Rectal smooth muscle tissue (tissue), 1 donor: ENCODE measurements at regions not wholly inside any gene's neighbourhood (a gene's known extent, or its start where the extent isn't known, plus 50 kb on each side); places are given as distances from the start of the nearest gene placed in this dataset.
"Not testable (repeated sequence)": the region's sequence is repeated elsewhere in the genome, so short reads cannot be mapped to it uniquely, and the experiment has no call there.

ENCODE experiments used
- H3K27ac ChIP-seq: one replicate; pipeline ENCODE4 v1.7.0; 2013; ENCODE audit warnings: low read depth, low read length, inconsistent platforms
- H3K27me3 ChIP-seq: one replicate; pipeline ENCODE4 v1.7.0; 2013; ENCODE audit warnings: low read length; ENCODE audit not compliant: control insufficient read depth, insufficient read depth
- H3K36me3 ChIP-seq: one replicate; pipeline ENCODE4 v1.7.0; 2013; ENCODE audit warnings: low read length; ENCODE audit not compliant: control insufficient read depth, insufficient read depth
- H3K4me1 ChIP-seq: one replicate; pipeline ENCODE4 v1.7.0; 2013; ENCODE audit warnings: low read length; ENCODE audit not compliant: control insufficient read depth, insufficient read depth
- H3K4me3 ChIP-seq: one replicate; pipeline ENCODE4 v1.7.0; 2013; ENCODE audit warnings: low read length
- H3K9ac ChIP-seq: one replicate; pipeline ENCODE4 v1.7.0; 2013; ENCODE audit warnings: low read length

GRCh38 chr12:47449797-47450196 lies 256.0 kb downstream of the RPAP3 start:
- Histone ChIP-seq H3K9ac (no peak overlapping the region), H3K4me1 (no peaks in the 10 kb centered on the region), H3K36me3 (no peaks in the 10 kb centered on the region), H3K27ac (no peak overlapping the region), H3K27me3 (no peaks in the 10 kb centered on the region), H3K4me3 (no peak overlapping the region)

GRCh38 chr12:47442310-47442709 lies 263.5 kb downstream of the RPAP3 start:
- H3K36me3 ChIP-seq = no peaks in the 10 kb centered on the region
- H3K9ac ChIP-seq = no peak overlapping the region
- no peak overlapping the region for H3K27ac ChIP-seq
- H3K4me1 ChIP-seq = no peaks in the 10 kb centered on the region
- H3K27me3 ChIP-seq = no peaks in the 10 kb centered on the region
- H3K4me3 ChIP-seq = no peak overlapping the region

GRCh38 chr12:47441490-47441889 lies 264.3 kb downstream of the RPAP3 start:
- no peaks in the 10 kb centered on the region for H3K4me1 ChIP-seq
- no peak overlapping the region for H3K27ac ChIP-seq

GRCh38 chr12:47438175-47438574 lies 267.7 kb downstream of the RPAP3 start:
- Histone ChIP-seq H3K27me3 (no peaks in the 10 kb centered on the region), H3K27ac (no peak overlapping the region), H3K36me3 (no peaks in the 10 kb centered on the region), H3K4me1 (no peaks in the 10 kb centered on the region), H3K4me3 (no peak overlapping the region), H3K9ac (no peak overlapping the region)

More at GRCh38 chr12:47441490-47441889, 264.3 kb downstream of the RPAP3 start:
- Histone ChIP-seq H3K4me3 (no peak overlapping the region), H3K27me3 (no peaks in the 10 kb centered on the region), H3K9ac (no peak overlapping the region), H3K36me3 (no peaks in the 10 kb centered on the region)

GRCh38 chr12:47437570-47437969 lies 268.3 kb downstream of the RPAP3 start:
- Histone ChIP-seq H3K27ac (no peak overlapping the region), H3K27me3 (no peaks in the 10 kb centered on the region), H3K36me3 (no peaks in the 10 kb centered on the region), H3K4me1 (no peaks in the 10 kb centered on the region), H3K4me3 (no peak overlapping the region), H3K9ac (no peak overlapping the region)

- no peaks in the 10 kb centered on the region for H3K27me3 ChIP-seq
- H3K27ac ChIP-seq = no peak overlapping the region
- H3K9ac ChIP-seq = no peak overlapping the region
- no peaks in the 10 kb centered on the region for H3K4me1 ChIP-seq
- H3K4me3 ChIP-seq = no peak overlapping the region
- H3K36me3 ChIP-seq = no peaks in the 10 kb centered on the region
Observed at GRCh38 chr12:47433876-47434275, 272.0 kb downstream of the RPAP3 start.

- not testable (repeated sequence) for H3K27ac ChIP-seq, H3K27me3 ChIP-seq, H3K9ac ChIP-seq, H3K4me1 ChIP-seq, H3K36me3 ChIP-seq, H3K4me3 ChIP-seq
Observed at GRCh38 chr12:47426678-47427309, 279.0 kb downstream of the RPAP3 start.

GRCh38 chr12:47422611-47423010 lies 283.2 kb downstream of the RPAP3 start:
- Histone ChIP-seq H3K27ac (no peak overlapping the region), H3K27me3 (no peaks in the 10 kb centered on the region), H3K4me3 (no peak overlapping the region), H3K9ac (no peak overlapping the region), H3K36me3 (no peaks in the 10 kb centered on the region), H3K4me1 (no peaks in the 10 kb centered on the region)

GRCh38 chr12:47419497-47419896 lies 286.3 kb downstream of the RPAP3 start:
- H3K4me3 ChIP-seq = no peak overlapping the region
- H3K27me3 ChIP-seq = no peaks in the 10 kb centered on the region
- no peak overlapping the region for H3K27ac ChIP-seq
- no peaks in the 10 kb centered on the region for H3K36me3 ChIP-seq
- H3K9ac ChIP-seq = no peak overlapping the region
- no peaks in the 10 kb centered on the region for H3K4me1 ChIP-seq

- no peaks in the 10 kb centered on the region for H3K27me3 ChIP-seq
Observed at GRCh38 chr12:47417955-47418354, 287.9 kb downstream of the RPAP3 start.

GRCh38 chr12:47417121-47417520 lies 288.7 kb downstream of the RPAP3 start:
- H3K36me3 ChIP-seq = no peaks in the 10 kb centered on the region
- H3K4me3 ChIP-seq = no peak overlapping the region
- peaks cover 4% of the 10 kb centered on the region for H3K4me1 ChIP-seq
- H3K27me3 ChIP-seq = no peaks in the 10 kb centered on the region
- H3K9ac ChIP-seq = no peak overlapping the region
- no peak overlapping the region for H3K27ac ChIP-seq

More at GRCh38 chr12:47417955-47418354, 287.9 kb downstream of the RPAP3 start:
- H3K36me3 ChIP-seq = no peaks in the 10 kb centered on the region
- H3K4me3 ChIP-seq = no peak overlapping the region
- H3K4me1 ChIP-seq = peaks cover under 1% of the 10 kb centered on the region
- no peak overlapping the region for H3K9ac ChIP-seq
- H3K27ac ChIP-seq = no peak overlapping the region

GRCh38 chr12:47415054-47415453 lies 290.8 kb downstream of the RPAP3 start:
- H3K27ac ChIP-seq = no peak overlapping the region
- peaks cover 12% of the 10 kb centered on the region for H3K4me1 ChIP-seq
- no peak overlapping the region for H3K9ac ChIP-seq
- H3K4me3 ChIP-seq = no peak overlapping the region
- H3K36me3 ChIP-seq = no peaks in the 10 kb centered on the region
- no peaks in the 10 kb centered on the region for H3K27me3 ChIP-seq

- H3K36me3 ChIP-seq = no peaks in the 10 kb centered on the region
- no peak overlapping the region for H3K9ac ChIP-seq
- H3K4me1 ChIP-seq = peaks cover 17% of the 10 kb centered on the region
- no peaks in the 10 kb centered on the region for H3K27me3 ChIP-seq
- H3K27ac ChIP-seq = no peak overlapping the region
- no peak overlapping the region for H3K4me3 ChIP-seq
Observed at GRCh38 chr12:47414511-47414910, 291.3 kb downstream of the RPAP3 start.
